Astrocyte of the spinal cord (primary cell): ENCODE measurements at regions not wholly inside any gene's neighbourhood (a gene's known extent, or its start where the extent isn't known, plus 50 kb on each side); places are given as distances from the start of the nearest gene placed in this dataset.

Experiments
- DNase-seq: peaks from one replicate; pipeline ENCODE4 v3.0.0; 2011; ENCODE audit warnings: low read depth, low spot score
- H3K4me3 ChIP-seq: 2 replicates; pipeline ENCODE4 v1.5.1; 2011; ENCODE audit warnings: low read depth, mild to moderate bottlenecking, low read length, moderate library complexity
- in situ Hi-C: cut with HindIII; loops from 2 replicates; pipeline ENCODE4 v1.10.0; 2017; ENCODE audit warnings: low sequenced_read_pairs
- TF ChIP-seq, protein P1 (sequence below): IDR thresholded peaks from 2 replicates; pipeline ENCODE4 v1.5.1; 2012; ENCODE audit warnings: low read depth, mild to moderate bottlenecking, low read length, inconsistent platforms

DNA sequence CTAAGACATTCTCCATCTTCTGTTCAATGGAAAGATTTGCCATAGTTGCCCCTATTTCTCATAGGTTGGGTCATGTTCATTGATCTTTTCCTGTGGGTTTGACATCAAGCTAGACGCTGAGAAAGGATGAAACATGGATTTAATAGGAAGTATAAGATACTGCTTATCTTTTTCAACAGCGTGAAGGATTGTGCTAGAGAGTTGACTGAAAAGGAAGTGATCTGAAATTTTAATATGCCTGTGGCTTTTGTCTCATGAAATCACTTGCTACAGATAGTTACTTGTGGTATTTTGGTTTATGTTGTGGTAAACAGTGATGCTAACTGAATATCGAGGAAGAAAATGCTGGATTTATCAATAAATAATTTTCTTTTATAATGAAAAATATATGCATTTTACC is 442.9 kb downstream of the EDEM1 start:
- in situ Hi-C loops, result no loop called here
- no peak for DNase-seq
- TF ChIP-seq, protein P1, sequence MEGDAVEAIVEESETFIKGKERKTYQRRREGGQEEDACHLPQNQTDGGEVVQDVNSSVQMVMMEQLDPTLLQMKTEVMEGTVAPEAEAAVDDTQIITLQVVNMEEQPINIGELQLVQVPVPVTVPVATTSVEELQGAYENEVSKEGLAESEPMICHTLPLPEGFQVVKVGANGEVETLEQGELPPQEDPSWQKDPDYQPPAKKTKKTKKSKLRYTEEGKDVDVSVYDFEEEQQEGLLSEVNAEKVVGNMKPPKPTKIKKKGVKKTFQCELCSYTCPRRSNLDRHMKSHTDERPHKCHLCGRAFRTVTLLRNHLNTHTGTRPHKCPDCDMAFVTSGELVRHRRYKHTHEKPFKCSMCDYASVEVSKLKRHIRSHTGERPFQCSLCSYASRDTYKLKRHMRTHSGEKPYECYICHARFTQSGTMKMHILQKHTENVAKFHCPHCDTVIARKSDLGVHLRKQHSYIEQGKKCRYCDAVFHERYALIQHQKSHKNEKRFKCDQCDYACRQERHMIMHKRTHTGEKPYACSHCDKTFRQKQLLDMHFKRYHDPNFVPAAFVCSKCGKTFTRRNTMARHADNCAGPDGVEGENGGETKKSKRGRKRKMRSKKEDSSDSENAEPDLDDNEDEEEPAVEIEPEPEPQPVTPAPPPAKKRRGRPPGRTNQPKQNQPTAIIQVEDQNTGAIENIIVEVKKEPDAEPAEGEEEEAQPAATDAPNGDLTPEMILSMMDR, result no peak
- H3K4me3 ChIP-seq, result no peak overlapping the region

DNA sequence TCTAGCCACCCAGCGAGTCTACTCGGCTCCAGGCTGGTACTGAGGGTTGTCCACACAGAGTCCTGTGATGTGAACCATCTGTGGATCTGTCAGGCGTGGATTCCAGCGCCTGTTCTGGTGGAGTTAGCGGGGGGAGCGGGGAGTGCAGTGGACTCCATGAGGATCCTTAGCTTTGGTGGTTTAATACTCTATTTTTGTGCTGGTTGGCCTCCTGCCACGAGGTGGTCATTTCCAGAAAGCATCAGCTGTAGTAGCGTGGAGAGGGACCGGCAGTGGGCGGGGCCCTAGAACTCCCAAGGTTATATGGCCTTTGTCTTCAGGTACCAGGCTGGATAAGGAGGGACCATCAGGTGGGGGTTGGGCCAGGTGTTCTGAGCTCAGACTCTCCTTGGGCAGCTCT is 446.5 kb downstream of the EDEM1 start:
- no peak overlapping the region for H3K4me3 ChIP-seq
- DNase-seq, result no peak
- TF ChIP-seq, protein P1, result no peak
- in situ Hi-C loops, result no loop called here

DNA sequence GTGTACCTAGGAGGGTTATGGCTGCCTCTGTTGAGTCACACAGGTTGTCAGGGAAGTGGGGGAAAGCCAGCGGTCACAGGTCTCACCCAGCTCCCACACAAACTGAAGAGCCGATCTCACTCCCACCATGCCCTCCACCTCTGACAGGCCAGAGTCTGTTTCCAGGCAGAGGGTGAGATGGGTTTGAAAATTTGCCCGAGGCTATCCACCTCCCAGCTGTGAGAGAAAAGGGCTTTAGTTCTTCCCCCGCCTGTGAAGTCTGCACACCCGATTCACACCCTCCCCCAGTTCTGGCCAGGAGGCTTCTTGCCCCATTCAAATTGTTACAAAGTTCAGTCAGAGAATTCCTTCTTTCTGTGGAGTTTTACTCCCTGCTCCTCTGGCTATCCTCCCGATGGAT is 446.9 kb downstream of the EDEM1 start:
- H3K4me3 ChIP-seq, result no peak overlapping the region
- no peak for DNase-seq
- in situ Hi-C loops, result no loop called here
- TF ChIP-seq, protein P1, result no peak

DNA sequence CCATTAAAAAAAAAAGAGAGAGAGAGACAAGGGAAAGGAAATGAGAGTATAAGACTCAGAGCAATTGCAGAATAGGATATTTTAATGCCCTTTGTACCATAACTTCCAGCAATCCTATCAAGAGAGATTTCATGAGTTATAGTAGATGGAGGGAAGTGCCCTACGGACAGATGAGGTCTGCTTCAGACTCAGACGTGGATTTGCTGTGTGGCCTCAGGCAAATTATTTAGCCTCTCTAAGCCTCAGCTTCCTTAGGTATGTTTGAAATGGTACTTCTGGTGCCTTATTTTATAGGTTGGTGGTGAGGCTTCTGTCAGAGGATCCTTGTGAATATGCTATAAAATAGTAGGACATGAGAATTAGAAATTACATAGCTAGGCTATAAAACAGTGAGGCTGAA is 448.2 kb downstream of the EDEM1 start:
- no peak overlapping the region for H3K4me3 ChIP-seq
- TF ChIP-seq, protein P1, result no peak
- DNase-seq, result no peak
- in situ Hi-C loops, result no loop called here

DNA sequence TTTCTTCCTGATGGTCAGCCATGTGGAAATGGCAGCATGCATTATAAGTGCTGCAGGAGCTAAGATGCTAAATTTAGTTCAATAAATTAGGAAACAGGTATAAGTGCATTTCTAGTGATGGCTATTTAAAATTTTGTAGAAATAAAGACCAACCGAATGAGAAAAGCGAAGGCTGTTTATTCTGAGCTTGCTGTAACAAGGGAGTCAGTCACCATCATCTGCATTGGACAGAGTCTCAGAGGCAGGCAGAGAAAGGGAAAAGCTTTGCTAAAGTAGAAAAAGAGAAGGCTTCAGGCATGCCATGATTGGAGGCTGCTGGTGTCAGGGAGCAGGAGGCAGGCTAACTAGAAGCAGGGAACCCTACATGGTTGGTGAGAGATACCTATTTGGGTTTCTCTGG is 451.0 kb downstream of the EDEM1 start:
- no peak overlapping the region for H3K4me3 ChIP-seq
- TF ChIP-seq, protein P1, result no peak
- in situ Hi-C loops, result no loop called here
- DNase-seq, result no peak

DNA sequence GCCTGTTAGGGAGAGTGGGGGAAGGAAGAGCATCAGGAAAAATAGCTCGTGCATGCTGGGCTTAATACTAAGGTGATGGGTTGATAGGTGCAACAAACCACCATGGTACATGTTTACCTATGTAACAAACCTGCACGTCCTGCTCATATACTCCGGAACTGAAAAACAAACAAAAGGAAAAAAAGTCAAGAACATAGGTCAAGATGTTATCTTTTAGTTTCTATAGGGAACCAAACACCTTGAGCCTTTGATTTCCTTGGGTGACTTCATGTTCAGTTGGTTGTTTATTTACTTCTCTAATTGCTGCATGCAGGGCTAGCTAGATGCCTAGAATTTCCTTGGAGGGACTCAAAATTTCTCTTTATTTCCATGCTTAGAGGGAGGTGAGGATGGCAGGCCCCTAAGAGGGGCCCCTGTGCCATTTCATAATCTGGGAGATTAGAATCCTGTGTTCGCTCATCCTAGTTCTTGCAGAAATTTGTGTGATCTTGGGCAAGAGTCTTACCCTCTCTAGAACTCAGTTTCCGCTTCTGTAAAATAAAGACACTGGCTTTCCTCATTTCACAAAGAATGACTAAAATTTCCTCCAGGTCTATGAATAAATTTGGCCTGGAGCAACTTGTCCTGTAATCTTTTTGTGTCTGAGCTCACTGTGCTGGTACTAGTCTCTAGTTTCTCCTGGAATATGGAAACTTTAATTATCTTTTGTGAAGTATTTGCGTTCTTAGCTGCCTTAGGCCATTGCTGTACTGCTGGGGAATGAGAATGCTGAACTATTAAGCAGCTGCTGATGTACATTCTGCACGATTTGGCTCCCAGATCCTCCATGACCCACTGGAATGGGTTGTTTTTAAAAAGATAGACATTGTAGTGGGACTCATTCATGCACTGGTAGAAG is 457.5 kb downstream of the EDEM1 start:
- no peak for DNase-seq
- TF ChIP-seq, protein P1, result no peak
- H3K4me3 ChIP-seq, result no peak overlapping the region
- in situ Hi-C loops, result no loop called here
